ENCODE measurements at regions not wholly inside any gene's neighbourhood (a gene's known extent, or its start where the extent isn't known, plus 50 kb on each side); places are given as distances from the start of the nearest gene placed in this dataset.

GRCh38 chr18:10321576-10321975 lies 132.9 kb upstream of the APCDD1 start:
- no peak overlapping the region for H3K4me2 ChIP-seq (ENCODE audit: low read depth, low read length, poor library complexity, severe bottlenecking)
- no peaks in the 10 kb centered on the region for H3K9me3 ChIP-seq (ENCODE audit: insufficient read depth, low read depth, low read length)
- no peaks in the 10 kb centered on the region for H3K9me2 ChIP-seq (replicated peaks; ENCODE audit: low read depth, low read length)
- no peaks in the 10 kb centered on the region for H3K27me3 ChIP-seq (ENCODE audit: insufficient read depth, low read length, poor library complexity, severe bottlenecking)
- no peak overlapping the region for H3K4me3 ChIP-seq (ENCODE audit: low read length, poor library complexity, severe bottlenecking)
- H2AFZ ChIP-seq (ENCODE audit: low read length): no peak overlapping the region
- no peaks in the 10 kb centered on the region for H3K79me2 ChIP-seq (ENCODE audit: insufficient read depth, low read length)
- no peaks in the 10 kb centered on the region for H3K36me3 ChIP-seq (ENCODE audit: insufficient read depth, low read length)
- H4K20me1 ChIP-seq (ENCODE audit: insufficient read depth, low read length, poor library complexity, severe bottlenecking): no peaks in the 10 kb centered on the region
- H3K4me1 ChIP-seq (ENCODE audit: insufficient read depth, low read length, poor library complexity, severe bottlenecking): no peaks in the 10 kb centered on the region
- H3F3A ChIP-seq (ENCODE audit: low read depth): no peaks in the 10 kb centered on the region
- TF ChIP-seq, protein P1, sequence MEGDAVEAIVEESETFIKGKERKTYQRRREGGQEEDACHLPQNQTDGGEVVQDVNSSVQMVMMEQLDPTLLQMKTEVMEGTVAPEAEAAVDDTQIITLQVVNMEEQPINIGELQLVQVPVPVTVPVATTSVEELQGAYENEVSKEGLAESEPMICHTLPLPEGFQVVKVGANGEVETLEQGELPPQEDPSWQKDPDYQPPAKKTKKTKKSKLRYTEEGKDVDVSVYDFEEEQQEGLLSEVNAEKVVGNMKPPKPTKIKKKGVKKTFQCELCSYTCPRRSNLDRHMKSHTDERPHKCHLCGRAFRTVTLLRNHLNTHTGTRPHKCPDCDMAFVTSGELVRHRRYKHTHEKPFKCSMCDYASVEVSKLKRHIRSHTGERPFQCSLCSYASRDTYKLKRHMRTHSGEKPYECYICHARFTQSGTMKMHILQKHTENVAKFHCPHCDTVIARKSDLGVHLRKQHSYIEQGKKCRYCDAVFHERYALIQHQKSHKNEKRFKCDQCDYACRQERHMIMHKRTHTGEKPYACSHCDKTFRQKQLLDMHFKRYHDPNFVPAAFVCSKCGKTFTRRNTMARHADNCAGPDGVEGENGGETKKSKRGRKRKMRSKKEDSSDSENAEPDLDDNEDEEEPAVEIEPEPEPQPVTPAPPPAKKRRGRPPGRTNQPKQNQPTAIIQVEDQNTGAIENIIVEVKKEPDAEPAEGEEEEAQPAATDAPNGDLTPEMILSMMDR (conservative IDR thresholded peaks at IDR 0.05; ENCODE audit: low read length): no peak
- TF ChIP-seq EZH2phosphoT487 (IDR thresholded peaks at IDR 0.05; ENCODE audit: borderline replicate concordance): no peak
- no peak overlapping the region for H3K9ac ChIP-seq (ENCODE audit: low read depth, low read length, poor library complexity, severe bottlenecking)

GRCh38 chr18:10322004-10322403 lies 132.4 kb upstream of the APCDD1 start:
- H3K9me2 ChIP-seq (replicated peaks; ENCODE audit: low read depth, low read length): no peaks in the 10 kb centered on the region
- H3K79me2 ChIP-seq (ENCODE audit: insufficient read depth, low read length): no peaks in the 10 kb centered on the region
- no peak overlapping the region for H3K4me3 ChIP-seq (ENCODE audit: low read length, poor library complexity, severe bottlenecking)
- no peaks in the 10 kb centered on the region for H3K27me3 ChIP-seq (ENCODE audit: insufficient read depth, low read length, poor library complexity, severe bottlenecking)
- H3F3A ChIP-seq (ENCODE audit: low read depth): no peaks in the 10 kb centered on the region
- no peak overlapping the region for H3K9ac ChIP-seq (ENCODE audit: low read depth, low read length, poor library complexity, severe bottlenecking)
- H3K9me3 ChIP-seq (ENCODE audit: insufficient read depth, low read depth, low read length): no peaks in the 10 kb centered on the region
- no peaks in the 10 kb centered on the region for H3K36me3 ChIP-seq (ENCODE audit: insufficient read depth, low read length)
- H3K4me2 ChIP-seq (ENCODE audit: low read depth, low read length, poor library complexity, severe bottlenecking): no peak overlapping the region
- no peaks in the 10 kb centered on the region for H3K4me1 ChIP-seq (ENCODE audit: insufficient read depth, low read length, poor library complexity, severe bottlenecking)
- TF ChIP-seq, protein P1 (conservative IDR thresholded peaks at IDR 0.05; ENCODE audit: low read length): no peak
- TF ChIP-seq EZH2phosphoT487 (IDR thresholded peaks at IDR 0.05; ENCODE audit: borderline replicate concordance): no peak
- H4K20me1 ChIP-seq (ENCODE audit: insufficient read depth, low read length, poor library complexity, severe bottlenecking): no peaks in the 10 kb centered on the region
- H2AFZ ChIP-seq (ENCODE audit: low read length): no peak overlapping the region

DNA sequence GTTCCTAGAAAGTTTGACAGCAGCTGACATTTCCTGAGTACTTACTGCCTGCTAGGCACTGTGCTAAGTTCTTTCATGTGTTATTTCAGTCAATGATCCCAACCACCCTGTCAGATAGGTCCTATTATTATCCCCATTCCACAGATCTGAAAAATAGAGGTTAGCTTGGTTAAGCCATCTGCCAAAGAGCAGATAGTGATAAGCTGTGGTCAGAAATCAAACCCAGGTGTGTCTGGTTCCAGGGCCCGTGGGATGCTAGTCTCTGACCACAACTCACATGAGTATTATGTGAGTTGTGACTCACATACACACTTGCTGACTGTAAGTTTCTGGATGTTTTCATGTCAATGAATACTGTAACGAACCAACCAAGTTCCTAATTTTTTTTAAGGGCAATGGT lies 132.0 kb upstream of the APCDD1 start:
- H3K4me2 ChIP-seq (ENCODE audit: low read depth, low read length, poor library complexity, severe bottlenecking): no peak overlapping the region
- no peaks in the 10 kb centered on the region for H3K4me1 ChIP-seq (ENCODE audit: insufficient read depth, low read length, poor library complexity, severe bottlenecking)
- TF ChIP-seq, protein P1 (conservative IDR thresholded peaks at IDR 0.05; ENCODE audit: low read length): no peak
- no peak for TF ChIP-seq EZH2phosphoT487 (IDR thresholded peaks at IDR 0.05; ENCODE audit: borderline replicate concordance)
- H3K79me2 ChIP-seq (ENCODE audit: insufficient read depth, low read length): no peaks in the 10 kb centered on the region
- H2AFZ ChIP-seq (ENCODE audit: low read length): no peak overlapping the region
- no peaks in the 10 kb centered on the region for H3K27me3 ChIP-seq (ENCODE audit: insufficient read depth, low read length, poor library complexity, severe bottlenecking)
- H3F3A ChIP-seq (ENCODE audit: low read depth): no peaks in the 10 kb centered on the region
- H3K9me2 ChIP-seq (replicated peaks; ENCODE audit: low read depth, low read length): no peaks in the 10 kb centered on the region
- H3K36me3 ChIP-seq (ENCODE audit: insufficient read depth, low read length): no peaks in the 10 kb centered on the region
- H3K9ac ChIP-seq (ENCODE audit: low read depth, low read length, poor library complexity, severe bottlenecking): no peak overlapping the region
- H3K4me3 ChIP-seq (ENCODE audit: low read length, poor library complexity, severe bottlenecking): no peak overlapping the region
- H3K9me3 ChIP-seq (ENCODE audit: insufficient read depth, low read depth, low read length): no peaks in the 10 kb centered on the region
- H4K20me1 ChIP-seq (ENCODE audit: insufficient read depth, low read length, poor library complexity, severe bottlenecking): no peaks in the 10 kb centered on the region
